Naive B cell (primary cell): ENCODE measurements at regions not wholly inside any gene's neighbourhood (a gene's known extent, or its start where the extent isn't known, plus 50 kb on each side); places are given as distances from the start of the nearest gene placed in this dataset.
"Not testable (repeated sequence)": the region's sequence is repeated elsewhere in the genome, so short reads cannot be mapped to it uniquely, and the experiment has no call there.

Experiments used
- ATAC-seq, 2 donors: fragments of 150-1000 bp; cut with Tn5 transposase; 2 replicates each; pipeline ENCODE4 v1.10.0; 2021; ENCODE audit warnings: low read depth in 2 of 2, mild to moderate bottlenecking in 2 of 2, moderate library complexity in 2 of 2
- DNase-seq: peaks from one replicate; pipeline ENCODE4 v3.0.0; 2022
- H3K27ac Mint-ChIP-seq, 6 donors: one replicate each; pipeline ENCODE4 v1.8.0; 2020 to 2022; ENCODE audit warnings: mild to moderate bottlenecking in 6 of 6, mixed read lengths in 6 of 6, moderate library complexity in 5 of 6, inconsistent platforms in 2 of 6
- H3K27me3 Mint-ChIP-seq, 3 donors: one replicate each; pipeline ENCODE4 v1.8.0; 2021 to 2022; ENCODE audit warnings: mixed read lengths in 3 of 3, mild to moderate bottlenecking in 1 of 3
- H3K36me3 Mint-ChIP-seq, 2 donors: one replicate each; pipeline ENCODE4 v1.8.0; 2020 to 2022; ENCODE audit warnings: mixed read lengths in 2 of 2, inconsistent platforms in 1 of 2, mild to moderate bottlenecking in 1 of 2
- H3K4me1 Mint-ChIP-seq, 3 donors: one replicate each; pipeline ENCODE4 v1.8.0; 2020 to 2022; ENCODE audit warnings: mixed read lengths in 3 of 3, inconsistent platforms in 1 of 3, mild to moderate bottlenecking in 1 of 3, moderate library complexity in 1 of 3
- H3K4me3 Mint-ChIP-seq, 8 donors: one replicate each; pipeline ENCODE4 v1.8.0; 2020 to 2022; ENCODE audit warnings: mild to moderate bottlenecking in 8 of 8, mixed read lengths in 8 of 8, moderate library complexity in 8 of 8, inconsistent platforms in 2 of 8
- H3K9me3 Mint-ChIP-seq, 7 donors: one replicate each; pipeline ENCODE4 v1.8.0; 2020 to 2022; ENCODE audit warnings: mixed read lengths in 7 of 7, mild to moderate bottlenecking in 5 of 7, inconsistent platforms in 2 of 7, moderate library complexity in 1 of 7

DNA sequence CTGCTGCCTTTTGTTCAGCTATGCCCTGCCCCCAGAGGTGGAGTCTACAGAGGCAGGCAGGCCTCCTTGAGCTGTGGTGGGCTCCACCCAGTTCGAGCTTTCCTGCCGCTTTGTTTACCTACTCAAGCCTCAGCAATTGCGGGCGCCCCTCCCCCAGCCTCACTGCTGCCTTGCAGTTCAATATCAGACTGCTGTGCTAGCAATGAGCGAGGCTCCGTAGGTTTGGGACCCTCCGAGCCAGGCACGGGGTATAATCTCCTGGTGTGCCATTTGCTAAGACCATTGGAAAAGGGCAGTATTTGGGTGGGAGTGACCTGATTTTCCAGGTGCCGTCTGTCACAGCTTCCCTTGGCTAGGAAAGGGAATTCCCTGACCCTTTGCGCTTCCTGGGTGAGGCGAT lies 51.9 kb downstream of the DIPK2A start:
- Mint-ChIP-seq H3K4me1 (peaks cover 12 to 15% (median 13%) of the 10 kb centered on the region in 3 donors), H3K9me3 (peaks cover 5 to 28% (median 12%) of the 10 kb centered on the region in 7 donors), H3K4me3 (peak overlapping the region in 1 of 8 donors; percentile 66), H3K36me3 (peaks cover 10 to 17% of the 10 kb centered on the region in 2 donors)
- not testable (repeated sequence) for H3K27ac Mint-ChIP-seq, ATAC-seq, H3K27me3 Mint-ChIP-seq, DNase-seq

- DNase-seq (peak; percentile 66), ATAC-seq (peak; percentile 97 to 98)
- peaks cover 0 to 2% (median 0%) of the 10 kb centered on the region in 7 donors for H3K9me3 Mint-ChIP-seq
- no peaks in the 10 kb centered on the region for H3K27me3 Mint-ChIP-seq
- peaks cover 18 to 25% (median 20%) of the 10 kb centered on the region in 3 donors for H3K4me1 Mint-ChIP-seq
- H3K27ac Mint-ChIP-seq = peak overlapping the region; percentile 74 to 94 (median 89)
- H3K4me3 Mint-ChIP-seq = peak overlapping the region in 5 of 8 donors; percentile 32 to 53 (median 41)
- no peaks in the 10 kb centered on the region for H3K36me3 Mint-ChIP-seq
These were observed 57.3 kb downstream of the DIPK2A start for GRCh38 chr3:144028798-144029411.

DNA sequence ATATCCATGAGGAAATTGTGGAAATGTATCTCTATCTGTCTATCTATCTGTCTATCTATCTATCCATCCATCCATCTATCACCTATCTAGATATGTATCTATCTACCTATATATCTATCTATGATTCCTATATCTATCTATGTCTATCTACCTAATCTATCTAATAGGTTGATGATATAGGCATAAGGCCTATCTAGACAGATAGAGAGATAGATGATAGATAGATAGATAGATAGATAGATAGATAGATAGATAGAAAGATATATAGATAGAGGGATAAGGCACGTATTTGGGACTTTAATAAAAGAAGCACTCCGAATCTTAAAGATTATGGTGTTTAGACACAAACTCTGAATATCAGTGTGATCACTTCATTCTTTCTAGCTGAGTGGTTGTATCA lies 58.1 kb downstream of the DIPK2A start:
- Mint-ChIP-seq H3K4me3 (peak overlapping the region in 1 of 8 donors; percentile 14), H3K27me3 (no peaks in the 10 kb centered on the region), H3K27ac (peak overlapping the region in 2 of 6 donors; percentile 81 to 87), H3K4me1 (peaks cover 18 to 25% (median 20%) of the 10 kb centered on the region in 3 donors), H3K9me3 (peaks cover 0 to 2% (median 0%) of the 10 kb centered on the region in 7 donors), H3K36me3 (no peaks in the 10 kb centered on the region)
- ATAC-seq = no peak
- no peak for DNase-seq

DNA sequence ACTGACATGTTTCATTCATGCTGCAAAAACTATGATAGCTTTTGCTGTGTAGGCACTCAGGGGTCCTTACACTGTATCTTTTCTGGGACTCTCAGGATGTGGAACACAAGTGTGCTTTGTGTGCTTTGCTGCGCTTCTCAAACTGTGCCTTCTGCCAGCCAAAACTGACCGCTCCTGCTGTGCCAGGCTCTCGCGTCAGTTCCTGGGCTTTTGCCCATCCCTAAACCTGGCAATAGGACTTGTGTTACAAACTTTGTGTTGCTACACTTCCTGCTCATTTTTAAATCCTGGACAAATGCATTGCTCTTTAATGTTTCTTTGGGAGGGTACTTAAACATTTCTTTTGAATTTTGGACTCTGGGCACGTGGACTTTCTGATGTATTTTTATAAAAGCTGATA lies 60.3 kb downstream of the DIPK2A start:
- Mint-ChIP-seq H3K36me3 (no peaks in the 10 kb centered on the region), H3K9me3 (peaks cover 0 to 2% (median 0%) of the 10 kb centered on the region in 7 donors), H3K27me3 (no peaks in the 10 kb centered on the region), H3K27ac (no peak overlapping the region), H3K4me3 (no peak overlapping the region), H3K4me1 (peaks cover 18 to 25% (median 20%) of the 10 kb centered on the region in 3 donors)
- ATAC-seq (no peak), DNase-seq (no peak)

- H3K27ac Mint-ChIP-seq = peak overlapping the region in 1 of 6 donors; percentile 10
These were observed 61.1 kb downstream of the DIPK2A start for GRCh38 chr3:144032531-144033239.

DNA sequence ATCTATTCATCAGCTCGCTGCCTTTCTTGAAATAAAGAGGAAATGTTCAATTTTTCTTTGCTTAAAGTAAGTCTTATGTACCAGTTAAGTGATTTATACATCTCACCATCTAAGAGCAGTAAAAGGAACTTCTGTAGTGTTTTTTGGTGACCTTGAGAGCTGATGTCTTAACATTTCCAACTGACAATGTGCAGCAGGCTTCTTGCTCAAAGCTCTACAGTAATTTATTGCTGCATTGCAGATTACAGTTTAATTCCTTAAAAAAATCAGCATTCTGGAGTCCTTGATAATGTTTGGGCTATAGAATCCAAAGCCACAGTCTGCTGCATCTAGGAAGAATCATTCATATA lies 61.6 kb downstream of the DIPK2A start:
- no peak overlapping the region for H3K27ac Mint-ChIP-seq
- no peaks in the 10 kb centered on the region for H3K27me3 Mint-ChIP-seq
- H3K36me3 Mint-ChIP-seq = no peaks in the 10 kb centered on the region
- H3K4me3 Mint-ChIP-seq = no peak overlapping the region
- no peaks in the 10 kb centered on the region for H3K9me3 Mint-ChIP-seq
- ATAC-seq (no peak), DNase-seq (no peak)
- peaks cover 15 to 21% (median 16%) of the 10 kb centered on the region in 3 donors for H3K4me1 Mint-ChIP-seq

More at GRCh38 chr3:144032531-144033239, 61.1 kb downstream of the DIPK2A start:
- Mint-ChIP-seq H3K36me3 (no peaks in the 10 kb centered on the region), H3K4me1 (peaks cover 18 to 25% (median 20%) of the 10 kb centered on the region in 3 donors), H3K4me3 (no peak overlapping the region), H3K27me3 (no peaks in the 10 kb centered on the region), H3K9me3 (peaks cover 0 to 2% (median 0%) of the 10 kb centered on the region in 7 donors)
- DNase-seq = no peak
- ATAC-seq = no peak

GRCh38 chr3:144033863-144034262 lies 62.2 kb downstream of the DIPK2A start:
- Mint-ChIP-seq H3K27ac (no peak overlapping the region), H3K9me3 (no peaks in the 10 kb centered on the region), H3K4me3 (no peak overlapping the region), H3K27me3 (no peaks in the 10 kb centered on the region), H3K36me3 (no peaks in the 10 kb centered on the region), H3K4me1 (peaks cover 9 to 14% (median 10%) of the 10 kb centered on the region in 3 donors)
- DNase-seq (no peak), ATAC-seq (no peak)

GRCh38 chr3:144034715-144035290 lies 63.2 kb downstream of the DIPK2A start:
- H3K27ac Mint-ChIP-seq = peak overlapping the region in 2 of 6 donors; percentile 3 to 61
- no peak for DNase-seq
- no peaks in the 10 kb centered on the region for H3K36me3 Mint-ChIP-seq
- ATAC-seq = no peak
- peaks cover 0 to 5% (median under 1%) of the 10 kb centered on the region in 3 donors for H3K4me1 Mint-ChIP-seq
- H3K4me3 Mint-ChIP-seq = no peak overlapping the region
- peaks cover 0 to 7% (median 0%) of the 10 kb centered on the region in 3 donors for H3K27me3 Mint-ChIP-seq
- H3K9me3 Mint-ChIP-seq = no peaks in the 10 kb centered on the region

DNA sequence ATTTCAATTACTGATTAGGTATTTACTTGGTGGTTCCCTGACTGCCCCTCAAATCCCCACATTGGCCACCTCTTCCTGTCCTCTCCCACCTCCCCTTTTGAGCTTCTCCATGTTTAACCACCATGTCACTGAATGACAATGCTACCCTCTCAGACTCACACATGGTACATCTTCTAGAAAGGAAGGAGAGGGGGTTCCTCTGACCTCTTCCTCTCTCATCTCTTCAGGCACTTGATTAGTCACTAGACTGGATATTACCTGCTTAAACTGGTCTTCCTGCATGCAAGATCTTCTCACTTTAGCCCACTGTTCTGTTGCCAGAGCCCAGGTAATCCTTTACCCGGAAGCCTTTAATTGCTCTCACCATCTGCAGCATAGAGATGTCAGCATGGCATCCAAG lies 64.9 kb downstream of the DIPK2A start:
- DNase-seq (no peak), ATAC-seq (no peak)
- Mint-ChIP-seq H3K4me3 (no peak overlapping the region), H3K27ac (peak overlapping the region in 1 of 6 donors; percentile 45), H3K36me3 (no peaks in the 10 kb centered on the region), H3K27me3 (peaks cover 0 to 15% (median 0%) of the 10 kb centered on the region in 3 donors), H3K9me3 (no peaks in the 10 kb centered on the region), H3K4me1 (no peaks in the 10 kb centered on the region)

DNA sequence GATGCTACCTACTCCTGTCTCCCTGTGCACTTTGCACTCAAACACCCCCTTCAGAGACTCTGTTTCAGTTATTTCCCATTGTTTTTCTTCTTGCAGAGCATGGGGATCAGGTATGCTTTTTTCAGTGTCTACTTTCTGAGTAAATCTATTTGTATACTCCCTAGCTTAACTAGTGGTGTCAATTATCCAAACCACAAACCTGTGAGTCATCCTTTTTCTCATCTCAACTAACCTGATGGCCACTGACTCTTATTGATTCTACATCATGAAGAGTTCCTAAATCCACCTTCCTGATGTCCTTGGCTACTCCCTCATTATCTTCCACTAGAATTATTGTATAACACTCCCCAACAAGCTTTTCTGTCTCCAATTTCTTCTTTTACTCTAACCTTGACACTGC lies 68.0 kb downstream of the DIPK2A start:
- ATAC-seq (no peak), DNase-seq (no peak)
- no peak overlapping the region for H3K27ac Mint-ChIP-seq
- H3K36me3 Mint-ChIP-seq = no peaks in the 10 kb centered on the region
- H3K4me1 Mint-ChIP-seq = no peaks in the 10 kb centered on the region
- H3K27me3 Mint-ChIP-seq = peaks cover 0 to 15% (median 0%) of the 10 kb centered on the region in 3 donors
- H3K4me3 Mint-ChIP-seq = no peak overlapping the region
- H3K9me3 Mint-ChIP-seq = no peaks in the 10 kb centered on the region

DNA sequence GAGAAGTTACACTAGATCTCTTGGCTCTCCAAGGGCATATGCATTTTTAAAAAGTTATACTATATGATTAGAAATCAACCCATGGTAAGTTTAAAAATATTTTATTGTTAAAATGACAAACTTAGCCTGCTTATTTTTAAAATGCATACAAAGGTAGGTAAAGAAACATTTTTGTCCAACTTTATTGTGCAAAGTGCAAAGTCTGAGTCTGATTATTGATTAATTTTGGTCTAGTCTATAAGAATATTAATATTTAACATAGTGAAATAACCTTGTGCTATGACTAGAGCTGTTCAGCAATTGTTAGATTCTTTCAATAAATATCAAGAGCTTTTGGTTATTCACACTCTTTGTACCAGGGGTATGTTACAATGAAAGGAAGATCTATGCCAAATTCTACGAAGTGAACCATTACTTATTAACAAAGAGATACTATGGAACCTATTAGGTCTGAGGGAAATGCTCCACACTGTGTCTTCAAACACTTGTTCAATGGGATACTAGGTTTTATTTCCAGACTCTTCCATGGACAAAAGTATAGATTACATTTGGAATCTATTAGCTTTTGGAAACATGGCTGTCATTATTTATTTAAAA lies 70.4 kb downstream of the DIPK2A start:
- no peaks in the 10 kb centered on the region for H3K9me3 Mint-ChIP-seq
- ATAC-seq (no peak), DNase-seq (no peak)
- no peaks in the 10 kb centered on the region for H3K36me3 Mint-ChIP-seq
- H3K27me3 Mint-ChIP-seq = peaks cover 0 to 15% (median 0%) of the 10 kb centered on the region in 3 donors
- H3K4me1 Mint-ChIP-seq = no peaks in the 10 kb centered on the region
- H3K4me3 Mint-ChIP-seq = no peak overlapping the region
- H3K27ac Mint-ChIP-seq = no peak overlapping the region

- DNase-seq (no peak), ATAC-seq (no peak)
- no peaks in the 10 kb centered on the region for H3K4me1 Mint-ChIP-seq
- H3K9me3 Mint-ChIP-seq = no peaks in the 10 kb centered on the region
- no peak overlapping the region for H3K27ac Mint-ChIP-seq
- peaks cover 0 to 4% (median 0%) of the 10 kb centered on the region in 3 donors for H3K27me3 Mint-ChIP-seq
- H3K4me3 Mint-ChIP-seq = no peak overlapping the region
- no peaks in the 10 kb centered on the region for H3K36me3 Mint-ChIP-seq
These were observed 74.1 kb downstream of the DIPK2A start for GRCh38 chr3:144045766-144046165.

DNA sequence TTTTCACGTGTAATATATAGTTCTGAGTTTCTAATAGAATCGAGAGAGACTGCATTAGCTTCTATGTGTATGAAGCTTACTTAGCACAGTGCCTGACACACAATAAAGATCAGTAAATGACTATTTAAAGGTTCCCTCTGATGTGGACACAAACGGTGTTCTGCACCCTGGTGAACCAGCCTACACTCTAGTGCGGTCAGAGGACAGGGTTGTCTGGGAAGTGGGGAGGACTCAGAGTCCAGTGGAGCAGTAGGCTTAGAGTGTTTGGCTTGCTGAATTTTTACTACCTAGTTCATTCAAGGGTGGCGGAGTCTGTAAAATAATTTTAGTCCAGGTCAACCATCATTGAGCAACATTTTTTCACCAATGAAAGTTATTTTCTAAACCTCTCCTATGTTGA lies 77.8 kb downstream of the DIPK2A start:
- ATAC-seq = no peak
- H3K4me3 Mint-ChIP-seq = no peak overlapping the region
- H3K27me3 Mint-ChIP-seq = peaks cover 0 to 8% (median 0%) of the 10 kb centered on the region in 3 donors
- no peaks in the 10 kb centered on the region for H3K36me3 Mint-ChIP-seq
- DNase-seq = no peak
- H3K27ac Mint-ChIP-seq = no peak overlapping the region
- H3K4me1 Mint-ChIP-seq = no peaks in the 10 kb centered on the region
- no peaks in the 10 kb centered on the region for H3K9me3 Mint-ChIP-seq
